OCI-LY1 (cell line): ENCODE measurements at regions not wholly inside any gene's neighbourhood (a gene's known extent, or its start where the extent isn't known, plus 50 kb on each side); places are given as distances from the start of the nearest gene placed in this dataset.

Source experiments
- H2AFZ ChIP-seq: fragments of 200-600 bp; sonication (generic), shearing (Covaris generic); 2 replicates; pipeline ENCODE4 v1.6.0; 2014; ENCODE audit warnings: antibody characterized with exemption, mild to moderate bottlenecking, low read length
- H3F3A ChIP-seq: fragments of 200-600 bp; sonication (generic), shearing (Covaris generic); 2 replicates; pipeline ENCODE4 v1.6.0; 2014; ENCODE audit warnings: mild to moderate bottlenecking, antibody characterized with exemption, low read length, moderate library complexity; ENCODE audit not compliant: insufficient read depth
- H3K27ac ChIP-seq: fragments of 200-600 bp; sonication (generic); 2 replicates; pipeline ENCODE4 v1.5.1; 2014; ENCODE audit warnings: low read length, mixed run types, mild to moderate bottlenecking, low read depth; ENCODE audit not compliant: poor library complexity, severe bottlenecking
- H3K27me3 ChIP-seq: fragments of 200-600 bp; sonication (generic); 2 replicates; pipeline ENCODE4 v1.6.0; 2014; ENCODE audit warnings: antibody characterized with exemption, mild to moderate bottlenecking, low read length, moderate library complexity; ENCODE audit not compliant: insufficient read depth
- H3K36me3 ChIP-seq: fragments of 200-600 bp; sonication (generic); 2 replicates; pipeline ENCODE4 v1.6.1; 2014; ENCODE audit warnings: mild to moderate bottlenecking, antibody characterized with exemption, low read length, moderate library complexity, mixed read lengths; ENCODE audit not compliant: insufficient read depth
- H3K4me1 ChIP-seq: fragments of 200-600 bp; sonication (generic); 2 replicates; pipeline ENCODE4 v1.5.1; 2014; ENCODE audit warnings: mild to moderate bottlenecking, low read length, moderate library complexity; ENCODE audit not compliant: insufficient read depth, severe bottlenecking
- H3K4me2 ChIP-seq: fragments of 200-600 bp; sonication (generic), shearing (Covaris generic); 2 replicates; pipeline ENCODE4 v1.6.1; 2014; ENCODE audit warnings: low read length
- H3K4me3 ChIP-seq: fragments of 200-600 bp; sonication (generic); 2 replicates; pipeline ENCODE4 v1.5.1; 2014; ENCODE audit warnings: low read length, low read depth, mild to moderate bottlenecking, mixed read lengths; ENCODE audit not compliant: poor library complexity, severe bottlenecking
- H3K79me2 ChIP-seq: fragments of 200-600 bp; shearing (Covaris generic); 2 replicates; pipeline ENCODE4 v1.6.1; 2016; ENCODE audit warnings: mixed run types, low read length, mixed read lengths; ENCODE audit not compliant: insufficient read depth
- H3K9ac ChIP-seq: fragments of 200-600 bp; sonication (generic), shearing (Covaris generic); 2 replicates; pipeline ENCODE4 v1.6.1; 2014; ENCODE audit warnings: mild to moderate bottlenecking, low read length, mixed read lengths
- H3K9me2 ChIP-seq: fragments of 200-600 bp; sonication (generic), shearing (Covaris generic); 2 replicates; pipeline ENCODE4 v1.6.1; 2014; ENCODE audit warnings: low read depth, mild to moderate bottlenecking, low read length, mixed read lengths
- H3K9me3 ChIP-seq: fragments of 200-600 bp; shearing (Covaris generic); 2 replicates; pipeline ENCODE4 v1.6.1; 2014; ENCODE audit warnings: low read length, mixed read lengths
- H4K20me1 ChIP-seq: fragments of 200-600 bp; sonication (generic), shearing (Covaris generic); 2 replicates; pipeline ENCODE4 v1.6.0; 2016; ENCODE audit warnings: mild to moderate bottlenecking, low read length; ENCODE audit not compliant: insufficient read depth
- EZH2 ChIP-seq: fragments of 200-600 bp; sonication (generic), shearing (Covaris generic); IDR thresholded peaks from 2 replicates; pipeline ENCODE4 v1.8.0; 2017; ENCODE audit warnings: borderline replicate concordance, mixed run types, mild to moderate bottlenecking, antibody characterized with exemption, low read length, moderate library complexity, mixed read lengths
- TF ChIP-seq, protein P1 (sequence below): fragments of 200-600 bp; sonication (generic), shearing (Covaris generic); IDR thresholded peaks from 2 replicates; pipeline ENCODE4 v1.5.1; 2017; ENCODE audit warnings: mild to moderate bottlenecking, antibody characterized with exemption, low read length, moderate library complexity, mixed read lengths

DNA sequence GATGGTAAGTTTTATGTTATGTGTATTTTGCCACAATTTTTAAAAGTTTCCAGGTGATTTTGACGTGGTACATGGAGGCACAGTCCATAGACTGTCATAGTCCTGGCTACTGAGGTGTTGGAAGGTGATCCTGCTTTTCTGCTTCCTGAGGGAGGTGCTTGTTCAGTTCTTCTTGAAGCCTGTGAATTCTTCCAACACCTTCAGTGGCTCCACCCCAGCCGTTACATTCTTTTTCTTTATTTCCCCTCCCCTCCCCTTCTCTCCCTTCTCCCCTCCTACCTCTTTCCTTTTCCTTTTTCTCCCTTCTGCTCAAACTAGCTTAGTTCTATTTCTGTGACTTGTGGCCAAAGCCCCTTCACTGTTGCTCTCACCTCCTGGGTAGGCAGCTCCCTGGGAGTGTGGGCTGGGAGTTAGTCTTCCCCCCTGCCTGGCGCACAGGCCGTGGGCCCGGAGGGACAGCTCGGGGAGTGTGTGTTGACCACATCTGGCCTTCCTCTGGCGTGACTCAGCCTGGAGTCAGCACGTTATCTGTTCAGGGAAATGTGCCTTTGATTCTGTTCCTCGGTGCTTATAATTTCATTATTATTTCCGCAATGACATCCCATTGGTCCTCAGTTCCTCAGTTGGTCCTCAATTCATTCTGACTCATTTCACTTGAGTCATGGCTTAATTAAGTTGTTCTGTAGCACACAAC is 566.2 kb downstream of the TBC1D22A start:
- no peak overlapping the region for H3K27ac ChIP-seq
- H3K79me2 ChIP-seq: no peaks in the 10 kb centered on the region
- no peak overlapping the region for H2AFZ ChIP-seq
- H3K4me2 ChIP-seq: no peak overlapping the region
- no peak for TF ChIP-seq EZH2
- TF ChIP-seq, protein P1, sequence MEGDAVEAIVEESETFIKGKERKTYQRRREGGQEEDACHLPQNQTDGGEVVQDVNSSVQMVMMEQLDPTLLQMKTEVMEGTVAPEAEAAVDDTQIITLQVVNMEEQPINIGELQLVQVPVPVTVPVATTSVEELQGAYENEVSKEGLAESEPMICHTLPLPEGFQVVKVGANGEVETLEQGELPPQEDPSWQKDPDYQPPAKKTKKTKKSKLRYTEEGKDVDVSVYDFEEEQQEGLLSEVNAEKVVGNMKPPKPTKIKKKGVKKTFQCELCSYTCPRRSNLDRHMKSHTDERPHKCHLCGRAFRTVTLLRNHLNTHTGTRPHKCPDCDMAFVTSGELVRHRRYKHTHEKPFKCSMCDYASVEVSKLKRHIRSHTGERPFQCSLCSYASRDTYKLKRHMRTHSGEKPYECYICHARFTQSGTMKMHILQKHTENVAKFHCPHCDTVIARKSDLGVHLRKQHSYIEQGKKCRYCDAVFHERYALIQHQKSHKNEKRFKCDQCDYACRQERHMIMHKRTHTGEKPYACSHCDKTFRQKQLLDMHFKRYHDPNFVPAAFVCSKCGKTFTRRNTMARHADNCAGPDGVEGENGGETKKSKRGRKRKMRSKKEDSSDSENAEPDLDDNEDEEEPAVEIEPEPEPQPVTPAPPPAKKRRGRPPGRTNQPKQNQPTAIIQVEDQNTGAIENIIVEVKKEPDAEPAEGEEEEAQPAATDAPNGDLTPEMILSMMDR: no peak
- no peaks in the 10 kb centered on the region for H3K4me1 ChIP-seq
- H3K36me3 ChIP-seq: no peaks in the 10 kb centered on the region
- H3K4me3 ChIP-seq: no peak overlapping the region
- H3K9me3 ChIP-seq: no peaks in the 10 kb centered on the region
- no peaks in the 10 kb centered on the region for H3K9me2 ChIP-seq
- H3K9ac ChIP-seq: no peak overlapping the region
- H4K20me1 ChIP-seq: no peaks in the 10 kb centered on the region
- H3K27me3 ChIP-seq: no peaks in the 10 kb centered on the region
- no peaks in the 10 kb centered on the region for H3F3A ChIP-seq

DNA sequence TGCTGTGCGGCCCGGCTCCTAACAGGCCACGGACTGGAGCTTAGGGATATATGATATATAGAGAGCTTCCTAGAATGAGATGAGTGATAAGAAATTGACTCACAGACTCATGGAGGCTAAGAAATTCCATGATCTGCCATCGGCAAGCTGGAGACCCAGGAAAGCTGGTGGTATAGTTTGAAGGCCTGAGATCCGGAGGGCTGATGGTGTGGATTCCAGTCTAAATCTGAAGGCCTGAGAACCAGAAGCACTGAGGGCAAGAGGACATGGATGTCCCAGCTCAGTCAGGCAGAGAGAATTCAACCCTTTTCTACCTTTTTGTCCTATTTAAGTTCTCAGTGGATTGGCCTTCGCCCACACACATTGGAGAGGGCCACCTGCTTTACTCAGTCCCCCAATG is 564.8 kb downstream of the TBC1D22A start:
- Histone ChIP-seq H3K9me3 (no peaks in the 10 kb centered on the region), H3K27me3 (no peaks in the 10 kb centered on the region), H3K9ac (no peak overlapping the region), H2AFZ (no peak overlapping the region), H4K20me1 (no peaks in the 10 kb centered on the region), H3K36me3 (no peaks in the 10 kb centered on the region), H3K4me1 (no peaks in the 10 kb centered on the region), H3K4me3 (no peak overlapping the region), H3K9me2 (no peaks in the 10 kb centered on the region), H3F3A (no peaks in the 10 kb centered on the region), H3K79me2 (no peaks in the 10 kb centered on the region), H3K4me2 (no peak overlapping the region), H3K27ac (no peak overlapping the region)
- TF ChIP-seq EZH2: no peak
- TF ChIP-seq, protein P1: no peak

GRCh38 chr22:47325249-47325648 is 562.8 kb downstream of the TBC1D22A start:
- Histone ChIP-seq H3K9me2 (no peaks in the 10 kb centered on the region), H3F3A (no peaks in the 10 kb centered on the region), H3K27me3 (no peaks in the 10 kb centered on the region; the same call in 1 of the 2 replicates), H3K9me3 (peaks cover 9% of the 10 kb centered on the region; the same call in 1 of the 2 replicates), H3K79me2 (no peaks in the 10 kb centered on the region), H3K36me3 (no peaks in the 10 kb centered on the region), H3K4me1 (no peaks in the 10 kb centered on the region), H3K4me3 (no peak overlapping the region), H3K27ac (no peak overlapping the region), H3K4me2 (no peak overlapping the region), H4K20me1 (no peaks in the 10 kb centered on the region), H2AFZ (no peak overlapping the region), H3K9ac (no peak overlapping the region)
- no peak for TF ChIP-seq EZH2
- TF ChIP-seq, protein P1: no peak
